UCSD-AML1 (cell line): ENCODE measurements at regions not wholly inside any gene's neighbourhood (a gene's known extent, or its start where the extent isn't known, plus 50 kb on each side); places are given as distances from the start of the nearest gene placed in this dataset.
"Not testable (repeated sequence)": the region's sequence is repeated elsewhere in the genome, so short reads cannot be mapped to it uniquely, and the experiment has no call there.

Experiments
- DNase-seq: peaks from one replicate; lab custom pipeline; 2025; ENCODE audit not compliant: unreplicated experiment; lab: John Stamatoyannopoulos, UW

DNA sequence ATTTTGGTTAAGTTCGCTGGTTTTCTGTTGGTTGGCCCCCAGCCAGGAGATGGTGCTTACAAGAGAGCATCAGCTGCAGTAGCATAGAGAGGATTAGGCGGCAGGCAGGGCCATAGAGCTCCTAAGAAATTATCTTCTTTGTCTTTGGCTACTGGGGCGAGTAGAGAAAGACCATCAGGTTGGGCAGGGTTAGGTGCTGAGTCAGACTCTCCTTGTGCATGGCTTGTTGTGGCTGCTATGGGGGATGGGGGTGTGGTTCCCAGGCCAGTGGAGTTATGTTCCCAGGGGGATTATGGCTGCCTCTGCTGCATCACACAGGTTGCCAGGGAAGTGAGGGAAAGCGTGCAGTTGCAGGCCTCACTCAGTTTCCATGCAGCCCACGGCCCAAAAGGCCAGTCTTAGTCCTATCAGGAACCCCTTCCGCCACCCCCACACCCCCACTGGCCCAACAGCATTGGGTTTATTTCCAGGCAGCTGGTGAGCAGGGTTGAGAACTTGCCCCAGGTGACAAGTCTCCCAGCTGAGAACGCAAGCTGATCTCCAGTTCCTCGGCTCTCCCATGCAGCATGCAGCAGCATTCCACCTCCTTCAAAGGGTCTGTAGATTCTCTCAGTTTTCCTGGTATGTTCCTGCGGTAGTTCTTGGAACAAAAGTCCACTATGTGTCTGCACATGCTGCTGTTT is 243.7 kb downstream of the UTRN start:
- DNase-seq: no peak

DNA sequence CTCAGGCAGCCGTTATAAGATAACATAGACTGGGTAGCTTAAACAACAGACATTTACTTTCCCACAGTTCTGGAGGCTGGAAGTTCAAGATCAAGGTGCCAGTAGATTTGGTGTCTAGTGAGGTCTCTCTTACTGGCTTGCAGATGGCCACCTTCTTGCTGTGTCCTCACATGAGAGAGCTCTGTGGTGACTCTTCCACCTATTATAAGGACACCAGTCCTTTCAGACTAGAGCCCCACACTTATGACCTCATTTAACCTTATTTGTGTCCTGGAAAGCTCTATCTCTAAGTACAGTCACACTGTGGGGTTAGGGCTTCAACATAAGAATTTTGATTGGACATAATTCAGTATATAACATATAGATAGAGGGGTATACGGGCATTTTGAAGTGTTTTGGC is 245.0 kb downstream of the UTRN start:
- no peak for DNase-seq

DNA sequence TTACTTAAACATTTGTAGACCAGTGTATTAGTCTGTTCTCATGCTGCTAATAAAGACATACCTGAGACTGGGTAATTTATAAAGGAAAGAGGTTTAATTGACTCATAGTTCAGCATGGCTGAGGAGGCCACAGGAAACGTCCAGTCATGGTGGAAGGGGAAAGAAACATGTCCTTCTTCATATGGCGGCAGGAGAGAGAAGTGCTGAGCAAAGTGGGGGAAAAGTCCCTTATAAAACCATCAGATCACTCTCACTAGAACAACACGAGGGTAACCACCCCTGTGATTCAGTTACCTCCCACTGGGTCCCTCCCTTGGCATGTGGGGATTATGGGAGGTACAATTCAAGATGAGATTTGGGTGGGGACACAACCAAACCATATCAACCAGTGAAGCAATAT is 247.1 kb downstream of the UTRN start:
- not testable (repeated sequence) for DNase-seq

DNA sequence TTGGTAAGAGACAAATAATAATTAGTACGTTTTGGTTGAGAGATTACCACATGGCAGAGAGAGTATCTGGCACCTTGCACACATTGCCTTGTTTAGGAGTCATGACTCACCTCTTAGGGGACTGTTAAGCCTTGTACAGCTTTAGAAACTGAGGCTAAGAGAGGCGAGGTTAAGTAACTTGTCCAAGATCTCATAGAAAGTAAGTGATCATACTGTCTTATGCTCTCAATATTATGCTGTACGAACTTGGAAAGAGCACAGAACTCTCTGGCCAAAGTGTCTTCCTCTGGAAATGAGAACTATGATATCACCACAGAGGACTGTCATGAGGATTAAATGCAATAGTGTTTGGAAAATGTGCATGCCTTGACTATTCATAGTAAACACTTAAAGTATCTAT is 249.0 kb downstream of the UTRN start:
- no peak for DNase-seq

DNA sequence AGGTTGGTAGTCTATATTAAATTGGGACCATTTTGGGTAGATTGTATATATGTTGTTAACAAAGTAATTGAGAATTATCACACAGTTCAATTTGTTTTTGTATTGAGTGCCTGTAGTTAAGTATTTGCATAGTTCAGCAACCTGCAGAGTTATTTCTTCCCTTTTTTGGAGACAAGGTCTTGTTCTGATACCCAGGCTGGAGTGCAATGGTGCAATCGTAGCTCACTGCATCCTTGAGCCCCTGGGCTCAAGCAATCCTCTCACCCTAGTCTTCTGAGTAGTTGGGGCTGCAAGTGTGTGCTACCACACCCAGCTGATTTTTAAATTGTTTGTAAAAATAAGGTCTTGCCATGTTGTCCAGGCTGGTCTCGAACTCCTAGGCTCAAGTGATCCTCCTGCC is 250.5 kb downstream of the UTRN start:
- no peak for DNase-seq

DNA sequence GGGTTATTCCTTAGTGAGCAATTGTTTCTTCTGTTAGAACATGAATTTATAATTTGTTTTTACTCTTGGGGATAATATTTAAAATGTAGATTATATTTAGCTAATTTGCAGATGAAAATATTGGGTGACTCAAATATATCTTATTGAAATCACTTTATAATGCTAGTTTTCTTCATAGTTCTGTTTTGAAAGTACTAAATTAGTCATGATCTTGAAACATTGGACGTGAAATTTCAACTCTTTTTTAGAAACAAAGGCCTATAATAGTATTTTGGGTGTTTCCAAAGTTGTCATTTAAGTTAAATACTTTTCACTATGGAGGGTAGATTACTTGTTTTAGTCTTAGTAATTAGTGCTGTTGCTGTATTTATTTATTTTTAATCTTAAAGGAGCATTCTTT is 250.9 kb downstream of the UTRN start:
- DNase-seq: no peak

DNA sequence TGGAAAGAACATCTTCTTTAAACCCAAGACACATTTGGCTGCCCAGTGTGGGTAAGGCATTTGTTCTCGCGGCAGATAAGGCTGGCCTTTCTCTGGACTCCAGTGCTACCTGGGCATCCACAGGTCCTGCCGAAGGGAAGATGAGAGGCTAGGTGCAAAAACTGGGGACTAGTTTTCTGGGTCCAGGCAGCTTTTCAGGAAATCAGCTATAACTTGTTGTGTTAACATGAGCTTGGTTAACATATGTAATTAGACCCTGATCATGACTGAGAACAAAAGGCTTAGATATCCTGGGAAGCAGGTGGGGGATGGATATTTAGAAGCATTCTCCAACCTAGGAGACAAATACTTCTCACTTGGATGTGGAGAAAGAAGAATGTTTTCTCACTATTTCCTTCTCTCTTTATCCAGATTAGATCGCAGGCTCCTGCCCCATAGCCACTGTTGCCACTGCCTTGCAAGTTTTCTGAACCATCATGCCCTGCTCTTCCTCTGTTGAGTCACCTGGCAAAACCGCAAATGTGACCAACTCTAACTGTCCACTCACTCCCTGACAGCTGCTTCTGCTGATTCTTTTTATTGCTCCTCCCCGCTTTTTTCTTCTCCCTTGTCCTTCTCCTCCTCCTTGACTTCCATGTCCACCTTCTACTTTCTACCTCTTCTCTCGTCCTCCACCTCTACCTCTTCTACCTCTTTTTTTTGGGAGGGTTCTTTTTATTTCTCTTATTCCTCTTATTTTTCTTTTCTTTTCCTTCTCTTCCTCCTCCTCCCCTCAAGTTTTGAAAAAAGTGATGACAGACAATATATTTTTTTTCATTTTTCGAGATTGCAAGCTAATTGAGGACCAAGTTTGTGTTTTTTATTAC is 258.1 kb downstream of the UTRN start:
- DNase-seq: no peak

DNA sequence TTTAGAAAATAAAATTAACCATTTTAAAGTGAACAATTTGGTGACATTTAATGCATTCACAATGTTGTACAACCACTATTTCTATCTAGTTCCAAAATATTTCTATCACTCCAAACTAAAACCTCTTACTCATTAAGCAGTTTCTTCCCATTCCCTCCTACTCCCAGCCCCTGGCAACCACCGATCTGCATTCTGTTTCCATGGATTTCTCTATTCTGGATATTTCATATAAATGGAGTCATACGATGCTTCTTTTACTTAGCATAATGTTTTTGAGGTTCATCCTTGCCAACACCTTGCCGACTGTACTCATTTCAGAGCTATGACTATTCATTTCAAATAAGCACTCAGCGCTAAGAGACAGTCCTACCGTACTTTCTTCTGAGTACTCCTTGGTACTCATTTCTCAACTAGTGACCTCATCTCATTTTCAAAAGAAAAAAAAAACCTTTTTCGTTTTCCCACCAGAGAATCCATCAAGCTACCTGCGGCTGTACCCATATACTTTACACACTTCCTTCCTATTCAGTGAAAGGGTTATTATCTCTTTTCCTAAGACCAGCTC is 259.2 kb downstream of the UTRN start:
- no peak for DNase-seq

DNA sequence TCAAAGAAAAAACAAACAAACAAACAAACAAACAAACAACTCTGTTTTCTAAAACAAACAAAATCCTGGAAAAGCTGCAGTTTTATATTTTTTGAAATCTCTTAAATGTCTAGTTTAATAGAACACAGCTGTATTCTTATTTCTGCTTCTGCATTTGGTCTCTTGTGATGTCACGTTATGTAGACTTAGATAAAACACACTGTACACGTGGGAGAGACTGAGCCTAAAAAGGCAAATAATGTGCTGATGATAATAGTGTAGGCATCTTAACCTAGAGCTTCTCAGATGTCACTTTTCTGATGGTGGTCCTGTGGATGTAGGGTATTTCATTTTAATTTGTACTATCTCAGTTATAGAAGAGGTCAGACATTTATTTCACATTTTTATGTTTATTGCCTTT is 261.7 kb downstream of the UTRN start:
- no peak for DNase-seq

DNA sequence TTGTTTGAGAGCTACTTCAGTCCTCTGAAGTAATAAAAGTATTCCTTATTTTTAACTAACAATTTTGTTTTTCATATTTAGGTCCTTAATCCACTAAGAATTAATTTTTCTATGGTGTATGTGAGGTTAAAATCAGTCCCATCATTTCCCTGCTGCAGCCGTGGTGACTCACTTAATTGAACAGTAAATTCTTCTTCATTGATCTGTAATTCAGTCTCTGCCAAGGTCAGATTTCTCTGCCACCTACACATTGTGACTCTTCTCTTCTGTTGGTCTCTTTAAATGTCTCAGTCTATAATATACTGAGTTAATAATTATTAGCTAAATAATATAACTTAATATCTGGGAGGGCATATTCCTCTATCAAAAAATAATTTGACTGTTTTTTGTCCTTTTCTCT is 262.3 kb downstream of the UTRN start:
- no peak for DNase-seq

DNA sequence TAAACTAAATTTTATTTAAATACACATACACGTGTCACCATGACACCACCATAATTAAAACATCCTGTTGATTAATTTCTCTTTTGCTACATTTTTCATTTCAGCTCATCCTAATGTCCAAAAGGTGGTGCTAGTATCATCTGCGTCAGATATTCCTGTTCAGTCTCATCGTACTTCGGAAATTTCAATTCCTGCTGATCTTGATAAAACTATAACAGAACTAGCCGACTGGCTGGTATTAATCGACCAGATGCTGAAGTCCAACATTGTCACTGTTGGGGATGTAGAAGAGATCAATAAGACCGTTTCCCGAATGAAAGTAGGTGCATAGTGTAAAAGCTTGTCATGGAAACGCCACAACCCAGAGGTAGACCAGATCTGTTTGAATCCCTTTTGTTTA is 263.4 kb downstream of the UTRN start:
- no peak for DNase-seq

DNA sequence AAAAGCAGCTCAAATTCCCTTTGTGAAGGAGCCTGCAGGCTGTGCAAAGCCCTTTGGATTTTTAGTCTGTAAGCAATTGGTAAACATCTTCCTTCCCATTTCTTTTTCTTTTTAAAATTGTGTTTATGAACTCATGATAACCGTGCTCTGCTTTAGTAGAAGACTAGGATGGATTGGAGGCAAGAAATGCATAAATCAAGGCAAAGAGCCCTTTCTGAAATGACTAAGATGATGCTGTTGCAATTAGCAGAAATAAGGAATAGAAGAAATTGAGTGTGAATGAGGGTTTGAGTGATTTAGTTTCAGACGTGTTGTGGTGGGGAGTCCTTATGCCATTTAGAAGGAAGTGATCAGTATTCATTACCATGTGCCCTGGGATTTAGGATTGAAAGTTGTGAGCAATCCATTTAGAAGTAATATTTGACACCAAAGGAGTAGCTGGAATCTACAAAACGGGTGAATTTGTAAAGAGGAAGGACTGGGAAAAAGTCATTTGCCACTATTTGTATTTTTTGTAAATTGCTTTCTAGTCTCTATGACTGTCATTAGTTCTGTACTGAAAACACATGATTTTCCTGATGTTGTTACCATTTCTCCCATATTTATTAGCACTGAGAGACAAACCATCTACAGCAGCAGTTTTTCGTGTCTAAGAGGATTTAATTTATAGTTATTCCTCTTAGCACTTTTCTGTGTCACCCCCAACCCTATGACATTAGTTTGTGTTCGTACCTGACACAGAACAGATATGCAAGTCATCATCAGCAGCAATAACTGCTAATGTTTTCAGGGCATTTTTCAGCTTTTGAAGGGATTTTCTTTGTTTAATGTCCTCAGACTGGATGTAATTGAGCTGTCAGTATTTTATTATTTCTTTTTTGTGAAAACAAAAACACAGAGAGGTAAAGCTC is 265.0 kb downstream of the UTRN start:
- DNase-seq: no peak

DNA sequence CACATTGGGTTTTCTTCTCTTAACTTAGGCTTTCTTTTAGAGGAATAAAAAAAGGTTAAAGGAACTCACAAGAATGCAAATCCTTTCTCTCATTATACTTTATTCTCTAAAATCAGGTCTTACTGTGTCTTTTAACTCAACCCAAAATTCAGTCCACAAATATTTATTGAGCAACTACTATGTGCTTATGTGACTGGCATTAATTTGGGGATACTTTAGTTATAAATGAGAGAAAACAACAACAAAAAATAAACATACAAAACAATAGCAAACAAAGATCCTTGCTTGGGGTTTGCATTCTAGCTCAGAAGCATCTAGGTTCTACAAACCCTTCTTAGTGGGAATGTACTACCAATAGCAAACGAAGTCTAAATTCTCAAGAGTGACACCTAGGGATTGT is 266.2 kb downstream of the UTRN start:
- no peak for DNase-seq

DNA sequence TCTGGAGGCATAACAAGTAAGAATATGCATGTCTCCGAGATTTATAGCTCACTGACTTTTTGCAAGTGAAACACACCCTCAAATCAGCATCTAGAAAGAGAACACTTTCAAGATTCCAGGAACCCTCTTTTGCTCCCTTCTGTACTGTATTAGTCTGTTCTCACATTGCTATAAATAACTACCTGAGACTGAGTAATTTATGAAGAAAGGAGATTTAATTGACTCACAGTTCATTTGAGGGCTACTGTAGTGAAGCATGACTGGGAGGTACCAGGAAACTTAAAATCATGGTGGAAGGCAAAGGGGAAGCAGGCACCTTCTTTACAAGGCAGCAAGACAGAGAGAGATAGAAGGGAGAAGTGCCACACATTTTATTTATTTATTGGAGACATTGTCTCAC is 269.9 kb downstream of the UTRN start:
- no peak for DNase-seq

DNA sequence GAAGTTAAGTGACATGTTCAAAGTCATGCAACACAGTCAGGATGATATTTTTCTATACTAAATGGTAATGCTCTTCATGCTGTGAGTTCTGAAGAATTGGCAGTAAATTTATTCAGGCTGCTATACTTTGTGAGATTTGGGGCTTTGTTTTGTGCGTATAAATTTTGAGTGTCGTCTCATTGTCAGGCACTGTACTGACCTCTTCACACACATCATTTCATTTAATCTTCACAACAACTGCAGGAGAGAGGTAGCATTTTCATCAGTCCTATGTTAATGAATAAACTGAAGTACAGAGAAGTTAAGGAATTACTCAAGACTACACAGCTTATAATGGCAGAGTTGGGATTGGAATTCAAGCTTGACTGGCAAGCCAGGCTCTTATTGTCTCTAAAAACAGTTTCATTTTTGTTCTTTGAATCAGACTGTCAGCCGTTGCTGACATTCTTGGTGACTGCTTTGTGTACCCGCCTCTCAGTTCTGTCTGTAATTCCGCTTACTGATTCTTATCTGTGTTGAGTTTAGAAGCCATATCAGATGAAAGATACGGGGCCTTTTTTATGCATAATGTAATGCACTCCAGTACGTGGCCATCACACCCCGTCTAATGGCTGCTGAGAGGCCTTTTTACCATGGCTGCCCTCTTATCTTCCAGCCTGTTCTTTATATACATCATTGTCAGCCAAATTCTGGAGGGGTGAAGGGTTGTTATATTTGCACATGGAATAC is 274.9 kb downstream of the UTRN start:
- DNase-seq: no peak

DNA sequence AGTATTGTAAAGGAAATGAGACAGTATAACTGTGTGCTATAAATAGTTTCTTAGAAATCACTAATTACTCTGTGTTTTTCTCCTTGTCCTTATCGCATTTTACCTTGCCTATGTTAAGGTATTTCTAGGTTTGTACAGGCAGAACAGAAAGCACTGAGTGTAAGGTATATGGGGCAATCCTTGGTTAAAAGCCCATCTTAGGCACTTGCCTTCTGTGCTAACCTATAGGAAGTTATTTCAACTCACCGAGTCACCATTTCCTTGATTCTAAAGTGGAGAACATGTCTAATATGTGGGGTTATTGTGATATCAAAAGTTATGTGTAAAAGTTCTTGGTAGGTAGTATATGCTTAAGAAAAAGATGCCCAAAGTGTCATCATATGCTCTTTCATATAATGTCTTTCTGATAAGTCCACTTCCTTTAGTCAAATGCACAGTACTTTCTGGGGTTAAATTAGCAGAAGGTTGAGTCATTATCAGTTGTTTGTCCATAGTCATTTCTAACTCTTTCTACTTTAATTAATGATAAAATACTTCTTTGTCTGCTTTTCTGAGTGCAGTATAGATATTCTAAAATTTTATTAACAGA is 276.4 kb downstream of the UTRN start:
- no peak for DNase-seq

DNA sequence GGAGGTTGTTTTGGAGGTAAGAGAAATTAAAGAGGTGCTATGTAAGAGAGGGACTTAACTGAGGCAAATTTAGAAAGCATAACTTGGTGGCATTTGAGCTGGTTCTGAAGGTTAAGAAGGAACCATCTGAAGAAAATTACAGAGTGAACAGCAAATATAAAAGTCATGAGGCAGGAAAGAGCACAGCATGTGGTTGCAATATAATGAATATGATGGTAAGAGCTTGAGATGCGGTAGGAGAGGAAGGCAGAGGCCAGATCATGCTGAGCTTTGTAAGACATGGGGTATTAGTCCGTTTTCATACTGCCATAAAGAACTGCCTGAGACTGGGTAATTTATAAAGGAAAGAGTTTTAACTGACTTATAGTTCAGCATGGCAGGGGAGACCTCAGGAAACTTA is 279.1 kb downstream of the UTRN start:
- no peak for DNase-seq

DNA sequence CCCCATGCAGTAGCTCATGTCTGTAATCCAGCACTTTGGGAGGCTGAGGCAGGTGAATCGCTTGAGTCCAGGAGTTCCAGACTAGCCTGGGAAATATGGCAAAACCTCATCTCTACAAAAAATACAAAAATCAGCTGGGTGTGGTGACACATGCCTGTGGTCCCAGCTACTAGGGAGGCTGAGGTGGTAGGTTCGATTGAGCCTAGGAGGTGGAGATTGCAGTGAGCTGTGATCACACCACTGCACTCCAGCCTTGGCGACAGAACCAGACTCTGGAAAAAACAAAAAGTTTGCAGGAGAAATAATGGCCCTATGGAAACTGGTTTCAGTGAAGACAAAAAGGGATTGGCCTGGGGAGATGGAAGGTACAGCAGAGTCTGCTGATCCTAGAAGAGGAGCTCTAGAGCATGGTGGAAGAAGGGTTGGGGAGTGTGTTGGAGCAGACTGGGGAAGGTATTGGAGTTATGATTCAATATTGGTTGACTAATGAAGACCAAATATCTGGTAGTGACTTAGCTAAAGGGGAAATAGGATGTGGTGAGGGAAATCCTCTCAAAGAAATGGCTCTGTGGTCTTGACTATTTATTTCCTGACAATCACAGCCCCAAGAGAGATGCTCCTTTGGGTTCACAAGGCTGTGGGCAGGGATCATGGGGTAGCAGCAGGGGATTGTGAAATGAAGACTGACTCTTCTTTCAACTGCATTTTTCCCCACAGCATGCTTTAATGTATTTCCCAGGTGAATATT is 281.9 kb downstream of the UTRN start:
- DNase-seq: peak; percentile 9

DNA sequence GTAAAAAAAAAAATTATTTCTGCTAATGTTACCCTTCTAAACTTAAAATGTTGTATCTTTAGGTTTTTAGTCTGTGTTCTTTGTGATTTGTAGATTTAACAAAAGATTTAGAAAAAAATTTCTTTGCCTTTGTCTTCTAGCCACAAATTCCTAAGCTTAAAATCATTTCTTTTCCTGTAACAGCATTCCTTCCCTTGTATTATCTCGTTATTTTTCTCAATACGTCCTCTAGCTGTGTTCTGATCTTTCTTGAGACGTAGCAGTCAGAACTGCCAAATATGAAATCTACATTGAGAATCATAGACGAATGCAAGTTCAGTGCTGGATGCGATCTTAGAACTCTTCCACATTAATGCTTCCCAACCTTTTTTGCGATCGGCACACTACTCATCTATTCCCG is 283.1 kb downstream of the UTRN start:
- no peak for DNase-seq

DNA sequence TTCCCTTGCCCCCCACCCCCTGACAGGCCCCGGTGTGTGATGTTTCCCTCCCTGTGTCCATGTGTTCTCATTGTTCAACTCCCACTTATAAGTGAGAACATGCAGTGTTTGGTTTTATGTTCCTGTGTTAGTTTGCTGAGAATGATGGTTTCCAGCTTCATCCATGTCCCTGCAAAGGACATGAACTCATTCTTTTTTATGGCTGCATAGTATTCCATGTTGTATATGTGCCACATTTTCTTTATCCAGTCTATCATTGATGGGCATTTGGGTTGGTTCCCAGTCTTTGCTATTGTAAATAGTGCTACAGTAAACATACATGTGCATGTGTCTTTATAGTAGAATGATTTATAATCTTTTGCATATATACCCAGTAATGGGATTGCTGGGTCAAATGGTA is 287.4 kb downstream of the UTRN start:
- not testable (repeated sequence) for DNase-seq
